Posterior vena cava (tissue), 2 donors: ENCODE measurements at regions not wholly inside any gene's neighbourhood (a gene's known extent, or its start where the extent isn't known, plus 50 kb on each side); places are given as distances from the start of the nearest gene placed in this dataset.
"Not testable (repeated sequence)": the region's sequence is repeated elsewhere in the genome, so short reads cannot be mapped to it uniquely, and the experiment has no call there.

Source experiments
- DNase-seq: peaks from one replicate; pipeline ENCODE4 v3.0.0-alpha.2; 2020; ENCODE audit warnings: low spot score
- intact Hi-C, 2 donors: fragments of 100-400 bp; cut with DNase I; formaldehyde crosslinking; loops; one replicate each; pipeline versions ENCODE4 v1.14.1 to v1.14.2; 2022 to 2023
- donor health status: DM: yes; HTN: yes; CAD: no.
- donor health status: DM: yes; HTN: yes; CAD: no.

- intact Hi-C loops, DNase-seq: not testable (repeated sequence)
These were observed 95.6 kb upstream of the RAB4A start for GRCh38 chr1:229175297-229175696.

- intact Hi-C loops, DNase-seq: not testable (repeated sequence)
These were observed 94.5 kb upstream of the RAB4A start for GRCh38 chr1:229176457-229176856.

DNA sequence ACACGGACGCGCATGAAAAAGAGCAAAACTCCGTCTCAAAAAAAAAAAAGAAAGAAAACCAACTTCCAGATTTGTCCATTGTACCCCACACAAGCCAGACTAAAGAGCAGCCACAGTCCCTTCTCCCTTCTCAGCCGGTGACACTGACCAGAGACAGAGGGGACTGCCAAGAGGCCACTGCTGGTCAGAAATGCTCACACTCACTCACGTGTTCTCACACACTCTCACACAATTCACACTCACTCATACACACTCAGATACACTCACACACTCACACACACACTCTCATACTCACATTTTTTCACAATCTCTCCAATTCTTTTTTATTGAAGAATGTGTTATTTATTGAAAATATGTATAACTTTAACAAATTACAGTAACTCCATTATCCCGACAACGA lies 90.8 kb upstream of the RAB4A start:
- intact Hi-C loops: no loop called here

GRCh38 chr1:229181419-229181818 lies 89.5 kb upstream of the RAB4A start:
- no peak for DNase-seq
- intact Hi-C loops: no loop called here

More for the DNA sequence above, 90.8 kb upstream of the RAB4A start:
- no peak for DNase-seq

DNA sequence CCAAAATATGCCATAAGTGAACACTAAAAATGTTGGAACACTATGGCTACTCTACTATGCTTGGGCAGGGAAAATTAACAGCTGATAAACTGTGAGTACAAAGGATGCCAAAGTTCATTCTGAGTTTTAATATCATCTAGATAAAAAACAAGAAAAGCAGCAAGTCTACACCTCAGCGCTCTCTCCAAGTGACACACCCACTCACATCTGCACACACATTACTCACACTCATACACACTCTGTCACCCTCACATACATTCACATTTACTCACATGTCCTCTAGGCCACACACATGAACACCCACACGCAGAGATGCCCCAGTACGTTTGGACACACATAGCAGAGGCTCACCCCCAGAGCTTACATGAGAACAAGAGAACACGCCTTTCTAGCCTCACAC lies 87.3 kb upstream of the RAB4A start:
- intact Hi-C loops: no loop called here
- no peak for DNase-seq

DNA sequence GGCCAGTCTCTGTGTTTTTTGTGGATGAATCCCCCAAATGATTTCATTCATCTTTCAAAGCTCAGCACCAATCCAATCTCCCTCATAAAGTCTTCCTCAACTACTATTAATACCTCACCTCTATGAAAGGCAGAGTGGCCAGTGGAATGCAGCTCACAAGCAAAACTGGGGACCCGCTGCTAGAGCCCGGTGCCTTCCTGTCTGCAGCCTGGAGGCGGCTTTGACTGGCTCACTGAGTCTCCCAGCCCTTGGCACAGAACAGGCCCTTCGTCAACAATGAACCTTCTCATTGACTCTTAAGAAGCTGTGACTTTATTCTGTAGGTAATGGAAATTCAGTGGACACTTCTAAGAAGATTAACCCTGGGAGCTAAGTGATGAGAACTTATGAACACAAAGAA lies 86.8 kb upstream of the RAB4A start:
- intact Hi-C loops: no loop called here
- no peak for DNase-seq

DNA sequence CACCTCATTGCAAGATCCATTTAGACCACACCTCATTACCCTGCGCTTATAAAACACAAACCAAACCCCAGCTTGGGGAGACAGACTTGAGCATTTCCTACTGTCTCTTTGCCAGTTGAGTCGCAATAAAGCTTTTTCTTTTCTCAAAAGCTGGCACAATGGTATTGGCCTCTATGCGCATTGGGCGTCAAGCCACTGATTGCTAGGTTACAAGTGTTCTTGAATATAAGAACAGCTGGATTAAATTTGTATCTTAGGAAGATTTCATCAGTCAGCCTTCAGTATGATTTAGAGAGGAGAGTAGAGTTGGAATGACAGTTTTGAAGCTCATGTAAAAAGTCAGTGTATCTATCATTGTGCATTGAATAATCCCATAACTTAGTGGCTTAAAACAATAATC lies 84.9 kb upstream of the RAB4A start:
- no peak for DNase-seq
- intact Hi-C loops: no loop called here

DNA sequence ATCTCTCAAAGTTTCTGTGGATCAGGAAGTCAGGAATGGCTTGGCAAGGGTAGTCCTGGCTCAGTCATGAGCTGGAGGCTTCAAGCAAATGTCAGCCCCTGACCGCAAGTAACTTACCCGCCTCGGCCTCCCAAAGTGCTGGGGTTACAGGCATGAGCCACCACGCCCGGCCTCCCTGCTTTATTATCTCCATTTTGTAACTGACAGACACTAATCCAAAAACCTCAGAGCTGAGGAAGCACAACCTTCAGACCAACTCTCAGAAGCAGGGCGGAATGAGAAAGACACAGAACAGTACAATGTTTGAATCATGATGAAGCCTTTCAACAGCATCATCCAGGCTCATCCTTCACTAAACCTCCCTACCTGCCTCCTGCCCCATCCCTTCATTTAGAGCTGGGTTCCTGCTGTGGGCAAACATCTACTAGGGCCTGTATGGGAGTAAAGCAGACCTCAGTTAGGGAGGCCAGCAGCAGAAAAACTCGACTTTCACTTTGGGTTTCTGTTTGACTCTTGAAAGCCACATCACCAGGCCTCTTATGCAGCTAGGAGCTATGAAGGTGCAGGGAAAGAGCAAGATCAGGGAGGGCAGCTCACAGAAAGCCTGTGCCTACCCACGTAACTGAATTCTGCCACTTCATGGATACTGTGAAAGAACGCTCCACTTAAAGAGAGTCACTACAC lies 84.4 kb upstream of the RAB4A start:
- intact Hi-C loops: no loop called here

DNA sequence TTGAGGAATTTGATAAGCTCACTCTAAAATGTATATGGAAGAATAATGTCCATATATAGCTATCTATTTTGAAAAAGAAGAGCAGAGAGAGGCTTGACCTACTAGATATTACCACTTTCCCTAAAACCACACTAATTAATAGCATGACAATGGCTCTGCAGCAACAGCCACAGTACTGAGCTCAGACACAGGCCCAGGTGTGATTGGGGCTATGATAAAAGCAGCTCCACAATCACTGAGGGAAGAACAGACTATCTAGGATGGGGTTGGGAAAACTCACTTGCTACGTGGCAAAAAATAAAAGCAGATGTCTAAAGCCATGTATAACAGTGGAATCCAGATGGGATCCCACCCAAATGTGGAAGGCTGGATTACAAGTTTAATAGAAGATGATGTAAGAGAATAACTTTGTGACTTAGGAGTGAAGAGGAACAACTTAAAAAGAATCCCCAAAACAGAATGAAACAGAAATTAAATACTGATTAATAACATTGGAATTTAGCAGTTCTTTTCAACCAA lies 80.8 kb upstream of the RAB4A start:
- intact Hi-C loops: no loop called here
- DNase-seq: no peak

More for the DNA sequence above, 84.4 kb upstream of the RAB4A start:
- no peak for DNase-seq

DNA sequence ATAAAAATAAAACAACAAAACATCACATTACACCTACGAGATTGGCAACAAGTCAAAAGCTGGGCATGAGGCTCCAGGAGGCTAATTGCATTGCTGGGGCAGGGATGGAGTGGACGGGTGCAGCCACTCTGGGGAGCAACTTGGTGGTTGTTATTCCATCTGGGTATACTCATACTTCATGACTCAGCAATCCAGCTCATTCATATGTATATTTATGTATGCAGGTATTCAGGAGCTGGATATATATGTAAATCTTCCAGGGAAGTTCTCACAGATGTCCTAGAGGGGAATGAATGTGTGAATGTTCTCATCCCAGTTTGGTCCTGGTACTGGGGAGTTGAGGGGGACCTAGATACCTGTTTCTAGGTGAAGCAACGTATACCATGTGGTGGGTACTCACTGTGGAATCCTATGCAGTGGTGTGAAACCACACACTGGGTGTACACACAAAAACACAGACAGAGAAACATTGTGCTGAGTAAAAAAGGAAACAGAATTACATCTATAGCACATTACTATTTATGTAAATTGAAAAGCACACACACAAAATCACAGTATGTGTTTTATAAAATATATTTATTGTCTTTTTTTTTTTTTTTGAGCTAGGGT lies 79.7 kb upstream of the RAB4A start:
- intact Hi-C loops: no loop called here
- no peak for DNase-seq

- no peak for DNase-seq
- intact Hi-C loops: no loop called here
These were observed 78.9 kb upstream of the RAB4A start for GRCh38 chr1:229192031-229192430.

- intact Hi-C loops: loop anchor here in 1 of 2 donors (1.0 kb wide), 1 partner anchor 17 kb away; no protein-coding TSS in a partner anchor
- DNase-seq: no peak
These were observed 78.1 kb upstream of the RAB4A start for GRCh38 chr1:229192853-229193252.

DNA sequence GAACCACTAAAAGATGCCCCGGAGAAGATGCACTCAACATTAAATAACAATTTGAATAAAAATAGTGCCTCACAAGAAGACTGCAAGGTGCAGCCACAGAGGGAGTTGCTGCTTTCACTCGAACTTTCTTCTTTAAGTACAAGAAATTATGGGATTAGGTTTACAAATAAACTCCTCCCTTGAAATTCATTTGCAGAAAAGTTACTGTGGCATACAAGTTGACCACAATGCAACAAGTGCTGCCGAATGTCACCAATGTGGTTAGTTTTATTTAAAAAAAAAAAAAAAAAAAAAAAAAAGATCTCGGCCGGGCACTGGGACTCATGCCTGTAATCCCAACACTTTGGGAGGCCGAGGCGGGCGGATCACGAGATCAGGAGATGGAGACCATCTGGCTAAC lies 76.8 kb upstream of the RAB4A start:
- no peak for DNase-seq
- intact Hi-C loops: no loop called here

- intact Hi-C loops: no loop called here
- DNase-seq: no peak
These were observed 75.7 kb upstream of the RAB4A start for GRCh38 chr1:229195246-229195645.

DNA sequence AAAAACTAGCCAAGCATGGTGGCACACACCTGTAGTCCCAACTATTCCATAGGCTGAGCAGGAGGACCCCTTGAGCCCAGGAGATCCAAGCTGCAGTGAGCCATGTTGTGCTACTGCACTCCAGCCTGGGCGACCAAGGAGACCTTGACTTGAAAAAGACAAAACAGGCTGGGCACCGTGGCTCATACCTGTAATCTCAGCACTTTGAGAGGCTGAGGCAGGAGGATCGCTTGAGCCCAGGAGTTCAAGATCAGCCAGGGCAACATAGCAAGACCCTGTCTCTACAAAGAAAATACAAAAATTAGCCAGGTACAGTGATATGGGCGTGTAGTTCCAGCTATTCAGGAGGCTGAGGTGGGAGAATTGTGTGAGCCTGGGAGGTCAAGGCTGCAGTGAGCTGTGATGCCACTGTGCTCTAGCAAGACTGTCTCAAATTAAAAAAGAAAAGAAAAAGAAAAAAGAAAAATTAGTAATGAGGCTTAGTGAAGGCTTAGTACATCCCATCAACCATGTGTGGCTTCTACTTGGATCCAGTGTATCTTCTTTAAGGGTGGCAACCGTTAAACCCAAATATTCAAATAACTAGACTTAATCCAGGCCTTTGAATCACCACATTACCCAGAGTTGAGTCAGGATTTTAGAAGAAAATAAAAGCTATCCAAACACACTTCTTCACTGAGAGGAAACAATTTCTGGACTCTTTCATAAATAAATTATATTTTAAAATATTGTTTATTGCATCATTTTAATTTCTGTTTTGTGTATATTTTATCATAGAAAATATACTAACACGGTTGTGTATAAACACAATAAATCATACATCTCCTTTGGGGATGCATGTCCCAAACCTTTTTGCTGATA lies 74.3 kb upstream of the RAB4A start:
- no peak for DNase-seq
- intact Hi-C loops: no loop called here

DNA sequence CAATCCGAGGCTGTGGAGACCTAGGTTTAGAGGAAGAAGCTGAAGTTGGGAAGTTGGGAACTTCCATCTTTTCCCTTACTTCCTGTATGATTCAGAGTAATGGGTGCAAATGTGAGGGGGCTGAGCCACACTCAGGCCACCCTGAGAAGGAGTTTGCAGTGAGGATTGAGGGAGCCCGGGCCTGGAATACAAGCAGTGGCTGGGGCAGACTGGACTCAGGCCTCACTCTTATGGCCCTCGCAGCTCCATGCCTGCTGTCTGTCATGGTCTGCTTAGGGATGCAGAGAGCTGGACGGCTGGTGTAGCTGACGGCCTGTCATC lies 73.7 kb upstream of the RAB4A start:
- intact Hi-C loops: no loop called here
- DNase-seq: no peak

DNA sequence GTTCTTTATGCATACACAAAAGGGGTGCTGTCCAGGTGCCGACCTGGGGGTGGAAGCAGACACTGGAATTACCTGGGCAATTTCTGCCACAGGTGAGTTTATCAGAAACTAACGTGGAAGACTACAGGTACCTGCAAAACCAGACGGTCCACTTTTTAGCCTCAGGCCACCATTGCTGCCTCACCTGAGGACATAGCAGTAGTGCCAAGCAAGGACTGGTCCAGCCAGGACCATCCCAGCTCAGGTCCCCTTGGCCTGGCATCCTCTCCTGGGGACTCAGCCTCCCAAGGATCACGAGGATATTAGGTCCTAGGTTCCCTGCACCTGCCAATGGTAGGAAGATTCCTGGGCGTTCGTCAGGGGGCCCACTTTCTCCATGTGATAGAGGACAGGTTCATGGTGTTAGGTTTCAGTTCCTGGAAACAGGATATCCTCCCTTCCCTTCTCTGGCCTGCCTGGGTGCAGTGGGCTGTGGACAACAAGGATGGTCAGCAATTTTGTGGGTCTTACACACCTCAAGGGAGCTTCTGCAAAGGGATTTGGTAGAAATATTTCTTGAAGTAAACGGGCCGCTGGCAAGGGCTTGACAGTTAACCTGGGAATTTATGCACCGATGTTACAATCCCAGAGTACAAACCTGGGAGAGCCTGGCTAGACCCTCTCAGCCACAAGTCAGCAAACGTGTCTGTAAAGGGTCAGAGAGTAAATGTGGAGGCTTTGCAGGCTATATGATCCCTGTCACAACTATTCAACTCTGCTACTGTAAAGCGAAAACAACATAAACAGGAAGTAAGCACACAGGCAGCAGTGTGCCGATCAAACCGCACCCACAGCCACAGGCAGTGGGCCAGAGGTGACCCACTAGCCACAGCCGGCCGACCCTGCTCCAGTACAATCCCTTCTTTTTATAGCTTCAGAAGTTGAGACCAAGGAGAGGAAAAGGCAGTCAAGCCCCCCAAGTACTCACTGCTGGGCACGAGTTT lies 71.4 kb upstream of the RAB4A start:
- intact Hi-C loops: no loop called here
- DNase-seq: no peak

DNA sequence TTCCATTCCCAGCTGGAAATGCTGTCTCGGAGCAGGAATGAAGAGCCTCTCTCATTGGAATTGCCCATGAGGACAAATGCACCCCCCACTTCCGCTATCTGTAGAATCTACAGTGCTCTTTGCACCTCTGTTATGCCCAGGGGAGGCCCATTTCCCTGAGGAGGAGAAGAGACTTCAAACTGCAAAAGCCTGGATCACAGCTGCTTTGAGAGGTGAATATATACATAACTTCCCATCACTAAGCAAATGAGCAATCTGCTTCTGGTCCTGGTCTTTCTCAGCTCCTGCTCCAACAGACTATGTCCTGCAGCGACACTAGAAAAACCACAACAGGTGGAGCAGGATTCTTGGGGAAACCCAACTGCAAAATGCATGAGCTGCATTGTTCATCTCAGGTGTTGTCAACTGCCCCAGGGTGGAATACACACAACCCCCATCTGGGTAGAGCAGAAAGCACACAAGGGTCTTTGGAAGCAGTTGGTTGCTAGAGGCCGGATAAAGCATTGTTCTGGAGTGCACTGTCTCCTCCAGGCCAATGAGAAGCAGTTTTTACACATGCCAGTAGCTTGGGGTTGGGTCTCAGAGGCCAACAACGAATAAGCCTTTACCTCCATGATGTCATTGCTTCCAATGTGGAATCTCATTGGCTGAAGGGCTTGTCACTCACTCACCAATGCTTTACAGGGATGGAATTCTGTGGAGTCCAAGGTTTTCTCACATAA lies 67.7 kb upstream of the RAB4A start:
- no peak for DNase-seq
- intact Hi-C loops: no loop called here
